NCI-H1048 (cell line): ENCODE measurements at regions not wholly inside any gene's neighbourhood (a gene's known extent, or its start where the extent isn't known, plus 50 kb on each side); places are given as distances from the start of the nearest gene placed in this dataset.

Source experiments
- DNase-seq: peaks from one replicate; lab custom pipeline; 2025; lab: John Stamatoyannopoulos, UW

DNA sequence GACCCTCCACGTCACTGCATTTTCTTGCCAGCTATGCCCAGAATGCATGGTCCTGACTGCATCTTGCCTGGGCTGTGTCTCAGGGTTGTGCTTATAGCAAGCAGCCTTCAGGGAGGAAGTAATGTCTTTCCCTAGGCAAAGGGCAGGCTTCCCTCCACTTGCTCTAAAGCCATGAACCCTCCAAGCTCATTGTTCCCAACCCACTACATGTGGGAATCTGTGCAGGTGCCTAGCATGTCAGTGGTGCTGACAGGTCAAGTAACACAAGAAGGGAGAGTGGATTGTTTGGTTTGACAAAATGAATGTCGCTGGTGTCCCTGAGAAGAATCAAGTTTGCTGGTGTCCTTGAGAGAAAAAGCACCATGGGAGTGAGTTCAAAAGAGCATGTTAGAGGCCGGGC is 53.9 kb upstream of the UCN3 start:
- no peak for DNase-seq

DNA sequence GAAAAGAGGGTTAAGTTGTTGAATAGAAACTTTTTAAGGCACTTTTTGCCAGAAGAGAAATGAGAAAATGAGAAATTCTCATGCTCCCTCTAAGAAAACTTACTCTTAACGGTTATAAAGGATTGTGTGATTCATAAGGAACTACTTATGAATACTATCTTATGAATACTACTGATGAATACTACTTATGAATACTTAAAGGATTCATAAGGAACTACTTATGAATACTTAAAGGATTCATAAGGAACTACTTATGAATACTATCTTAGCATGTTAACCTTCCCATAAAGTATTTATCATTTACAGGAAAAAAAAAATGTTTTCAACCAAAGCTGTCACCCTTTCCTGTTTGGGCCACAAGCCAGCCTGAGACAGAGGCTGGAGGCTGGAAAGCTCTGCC is 53.1 kb upstream of the UCN3 start:
- DNase-seq = no peak

DNA sequence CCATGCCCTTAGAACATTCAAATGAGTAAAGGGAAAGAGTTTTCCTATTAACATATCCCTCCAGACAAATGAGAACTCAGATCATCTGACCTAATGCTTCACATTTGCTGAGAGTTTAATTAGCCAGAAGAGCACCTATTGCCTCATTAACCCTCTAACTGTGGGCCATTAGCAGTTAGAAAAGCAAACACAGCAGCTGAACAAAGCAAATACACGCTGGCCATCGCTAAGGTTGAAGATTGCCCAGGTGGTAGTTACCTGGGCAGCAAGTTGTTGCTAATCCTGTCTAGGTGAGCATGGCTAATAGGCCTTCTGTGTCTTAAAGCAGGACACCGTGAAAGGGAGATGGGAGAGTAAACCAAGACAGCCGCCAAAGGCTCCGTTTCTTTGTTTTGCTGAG is 49.9 kb upstream of the UCN3 start:
- no peak for DNase-seq
